Heart left ventricle (tissue), 16 donors: ENCODE measurements at regions not wholly inside any gene's neighbourhood (a gene's known extent, or its start where the extent isn't known, plus 50 kb on each side); places are given as distances from the start of the nearest gene placed in this dataset.
"Not testable (repeated sequence)": the region's sequence is repeated elsewhere in the genome, so short reads cannot be mapped to it uniquely, and the experiment has no call there.

Experiments used
- ATAC-seq, 4 donors: fragments of 200-7000 bp; cut with Tn5 transposase; one replicate each; pipeline ENCODE4 v1.9.1; 2020 to 2022; ENCODE audit warnings: moderate library complexity in 4 of 4, mild to moderate bottlenecking in 3 of 4, moderate number of reproducible peaks in 1 of 4
- DNase-seq, 5 donors: peaks; one replicate each; pipeline ENCODE4 v3.0.0-alpha.2; 2020
- H3K27ac ChIP-seq, 12 donors: fragments of 200-600 bp; sonication (generic) in 4 of 12; one replicate each; pipeline versions ENCODE4 v1.5.0 to v1.8.0; 2016 to 2022; ENCODE audit warnings: mild to moderate bottlenecking in 2 of 12
- H3K27me3 ChIP-seq, 9 donors: fragments of 200-600 bp; sonication (generic) in 2 of 9; one replicate each; pipeline versions ENCODE4 v1.5.1 to v1.8.0; 2016 to 2022; ENCODE audit warnings: mild to moderate bottlenecking in 3 of 9
- H3K36me3 ChIP-seq, 9 donors: fragments of 200-600 bp; sonication (generic) in 2 of 9; one replicate each; pipeline versions ENCODE4 v1.5.0 to v1.8.0; 2018 to 2022; ENCODE audit warnings: mild to moderate bottlenecking in 2 of 9
- H3K4me1 ChIP-seq, 12 donors: fragments of 200-600 bp; sonication (generic) in 4 of 12; one replicate each; pipeline versions ENCODE4 v1.5.0 to v1.8.0; 2016 to 2022; ENCODE audit warnings: mild to moderate bottlenecking in 3 of 12
- H3K4me3 ChIP-seq, 12 donors: fragments of 200-600 bp; sonication (generic) in 4 of 12; one replicate each; pipeline versions ENCODE4 v1.5.0 to v1.8.0; 2017 to 2022; ENCODE audit warnings: mild to moderate bottlenecking in 9 of 12, moderate library complexity in 4 of 12
- H3K9me3 ChIP-seq, 12 donors: fragments of 200-600 bp; sonication (generic) in 4 of 12; one replicate each; pipeline versions ENCODE4 v1.5.0 to v1.8.0; 2016 to 2022; ENCODE audit warnings: mild to moderate bottlenecking in 1 of 12
- CTCF ChIP-seq, 12 donors: fragments of 200-600 bp; sonication (generic) in 4 of 12; IDR thresholded peaks; one replicate each; pipeline versions ENCODE4 v1.5.0 to v1.8.0; 2018 to 2022; ENCODE audit warnings: antibody characterized with exemption in 12 of 12, mild to moderate bottlenecking in 5 of 12
- POLR2A ChIP-seq, 2 donors: fragments of 450-650 bp; IDR thresholded peaks; one replicate each; pipeline ENCODE4 v1.6.1; 2017; ENCODE audit warnings: antibody characterized with exemption in 2 of 2, mild to moderate bottlenecking in 2 of 2, moderate library complexity in 2 of 2
- WGBS, 4 donors: extraction: QIAGEN DNeasy Blood & Tissue Kit in 2 of 4; methylation state at CpG; one replicate each; pipeline versions ENCODE4 v1.1.5 to v1.1.7; 2013 to 2018; 5-methylcytosine and 5-hydroxymethylcytosine counted together
- intact Hi-C, 10 donors: fragments of 100-400 bp; cut with DNase I; formaldehyde crosslinking; loops; one replicate each; pipeline versions ENCODE4 v1.11.1 to v1.14.2; 2022
- donor health status: ischemic (EF 13 %, LVEDD 7.1; RV severe dilation, severe dysfunction).
- donor health status: healthy with polysubstance abuse.
- donor health status: DM: no; HTN: yes; CAD: no.
- donor health status: DM: no; HTN: no; CAD: no.
- donor health status: ischemic (EF 25% LVEDD 6.9; RV normal size, moderate dysfunction).
- donor health status: ischemic (EF 25% LVEDD 5.7; RV mildly dilated, moderate dysfunction).
- donor health status: healthy.
- donor health status: DM: yes; HTN: yes; CAD: no.
- donor health status: ischemic (EF 35%, LVEDD 5.7; RV mildly dilated, moderate dysfunction).
- donor health status: nonischemic (EF 11% LVEDD 7.7; RV severe dilation, severe dysfunction).
- donor health status: DM: yes; HTN: yes; CAD: no.
- donor health status: PGD.
- donor health status: ischemic (EF 29% LVEDD 5.4; RV normal size, mild dysfunction).
- donor health status: nonischemic (EF 23%, LVEDD 6.1; RV moderate dilation, normal function).

GRCh38 chr14:98008381-98009113, 1211.4 kb downstream of the VRK1 start:
- intact Hi-C loops = no loop called here
- Histone ChIP-seq H3K4me3 (no peak overlapping the region), H3K36me3 (no peaks in the 10 kb centered on the region), H3K27ac (no peak overlapping the region), H3K9me3 (no peaks in the 10 kb centered on the region), H3K27me3 (no peaks in the 10 kb centered on the region), H3K4me1 (no peaks in the 10 kb centered on the region)
- TF ChIP-seq POLR2A (IDR thresholded peaks at IDR 0.05) (no peak), CTCF (IDR thresholded peaks at IDR 0.05) (no peak)
- 81 to 88% (median 86%) methylated on average over 4 of the region's 4 CpGs for WGBS, 4 donors
- ATAC-seq (no peak), DNase-seq (no peak)

GRCh38 chr14:98009177-98009576, 1212.0 kb downstream of the VRK1 start:
- H3K4me1 ChIP-seq, ATAC-seq, H3K9me3 ChIP-seq, H3K27ac ChIP-seq, H3K27me3 ChIP-seq, DNase-seq, H3K36me3 ChIP-seq, H3K4me3 ChIP-seq, intact Hi-C loops: not testable (repeated sequence)
- WGBS, 4 donors = 83 to 95% (median 89%) methylated on average over 3 of the region's 3 CpGs

GRCh38 chr14:98010784-98011183, 1213.6 kb downstream of the VRK1 start:
- H3K4me1 ChIP-seq = no peaks in the 10 kb centered on the region
- no peak for DNase-seq
- WGBS, 4 donors = 55 to 67% (median 61%) methylated on average over 2 of the region's 2 CpGs
- no peaks in the 10 kb centered on the region for H3K27me3 ChIP-seq
- TF ChIP-seq CTCF (IDR thresholded peaks at IDR 0.05) = no peak
- no peaks in the 10 kb centered on the region for H3K9me3 ChIP-seq
- no peak overlapping the region for H3K27ac ChIP-seq
- no peaks in the 10 kb centered on the region for H3K36me3 ChIP-seq
- intact Hi-C loops = no loop called here
- no peak overlapping the region for H3K4me3 ChIP-seq
- ATAC-seq = no peak

- peaks cover 0 to 7% (median 0%) of the 10 kb centered on the region in 9 donors for H3K27me3 ChIP-seq
- TF ChIP-seq CTCF (IDR thresholded peaks at IDR 0.05) (no peak), POLR2A (IDR thresholded peaks at IDR 0.05) (no peak)
- no peaks in the 10 kb centered on the region for H3K4me1 ChIP-seq
- no peaks in the 10 kb centered on the region for H3K9me3 ChIP-seq
- DNase-seq (no peak), ATAC-seq (no peak)
- no peaks in the 10 kb centered on the region for H3K36me3 ChIP-seq
- intact Hi-C loops = no loop called here
- H3K4me3 ChIP-seq = no peak overlapping the region
- H3K27ac ChIP-seq = no peak overlapping the region
- WGBS, 4 donors = 70 to 77% (median 73%) methylated on average over 3 of the region's 3 CpGs
Measured at GRCh38 chr14:98014851-98015615, 1217.9 kb downstream of the VRK1 start.
